PC-3 (cell line): ENCODE measurements at regions not wholly inside any gene's neighbourhood (a gene's known extent, or its start where the extent isn't known, plus 50 kb on each side); places are given as distances from the start of the nearest gene placed in this dataset.

Source experiments
- ATAC-seq: fragments of 200-7000 bp; cut with Tn5 transposase; 2 replicates; pipeline ENCODE4 v1.9.1; 2020; ENCODE audit warnings: mild to moderate bottlenecking, moderate library complexity
- BruUV-seq: library from RNA; stranded (reverse); fragments of 400-500 nt; replicated peaks from 2 replicates; lab custom pipeline; 2021; lab: Mats Ljungman, UMichigan
- CTCF ChIA-PET: fragments of 300-600 bp; sonication (Branson Sonifier 250); formaldehyde crosslinking; loops from one replicate; lab custom pipeline; 2022; ENCODE audit warnings: antibody characterized with exemption; lab: Charles Lee
- POLR2A ChIA-PET: fragments of 300-600 bp; sonication (Branson Sonifier 250); formaldehyde crosslinking; loops from one replicate; lab custom pipeline; 2022; ENCODE audit warnings: antibody characterized with exemption; ENCODE audit not compliant: unreplicated experiment; lab: Charles Lee
- DNase-seq: peaks from one replicate; pipeline ENCODE4 v3.0.0-alpha.2; 2015
- H2AFZ ChIP-seq: fragments of 300-600 bp; sonication (generic); 2 replicates; pipeline ENCODE4 v1.6.0; 2016; ENCODE audit warnings: antibody characterized with exemption, low read length
- H3F3A ChIP-seq: fragments of 300-600 bp; sonication (generic); one replicate; pipeline ENCODE4 v1.6.0; 2017; ENCODE audit warnings: antibody characterized with exemption, low read length, control low read depth, mild to moderate bottlenecking; ENCODE audit not compliant: unreplicated experiment
- H3K27ac ChIP-seq: fragments of 300-600 bp; sonication (generic); 2 replicates; pipeline ENCODE4 v1.5.1; 2016; ENCODE audit warnings: mild to moderate bottlenecking, low read length
- H3K27me3 ChIP-seq: fragments of 300-600 bp; sonication (generic); 2 replicates; pipeline ENCODE4 v1.6.1; 2016; ENCODE audit warnings: low read length, mixed read lengths
- H3K36me3 ChIP-seq: fragments of 300-600 bp; sonication (generic); 2 replicates; pipeline ENCODE4 v1.6.1; 2016; ENCODE audit warnings: low read depth, mixed run types, low read length, mixed read lengths
- H3K4me1 ChIP-seq: fragments of 300-600 bp; sonication (generic); 2 replicates; pipeline ENCODE4 v1.5.1; 2016; ENCODE audit warnings: low read length; ENCODE audit not compliant: insufficient read depth
- H3K4me2 ChIP-seq: fragments of 300-600 bp; sonication (generic); 2 replicates; pipeline ENCODE4 v1.6.0; 2016; ENCODE audit warnings: low read length
- H3K4me3 ChIP-seq: fragments of 300-600 bp; sonication (generic); 2 replicates; pipeline ENCODE4 v1.5.1; 2016; ENCODE audit warnings: mild to moderate bottlenecking, low read length, mixed read lengths
- H3K79me2 ChIP-seq: fragments of 300-600 bp; sonication (generic); 2 replicates; pipeline ENCODE4 v1.6.1; 2017; ENCODE audit warnings: low read length, mixed read lengths
- H3K9ac ChIP-seq: fragments of 300-600 bp; sonication (generic); 2 replicates; pipeline ENCODE4 v1.6.0; 2016; ENCODE audit warnings: mild to moderate bottlenecking, low read length
- H3K9me2 ChIP-seq: fragments of 300-600 bp; sonication (generic); replicated peaks from 2 replicates; pipeline ENCODE4 v1.6.1; 2016; ENCODE audit warnings: mixed run types, low read length, mixed read lengths
- H3K9me3 ChIP-seq: fragments of 300-600 bp; sonication (generic); 2 replicates; pipeline ENCODE4 v1.6.1; 2016; ENCODE audit warnings: low read length, mixed read lengths
- H4K20me1 ChIP-seq: fragments of 300-600 bp; sonication (generic); 2 replicates; pipeline ENCODE4 v1.6.1; 2016; ENCODE audit warnings: low read length, mixed read lengths
- CTCF ChIP-seq: fragments of 300-600 bp; sonication (generic); conservative IDR thresholded peaks from 2 replicates; pipeline ENCODE4 v1.5.1; 2017; ENCODE audit warnings: antibody characterized with exemption, low read depth, mild to moderate bottlenecking, low read length
- EZH2 ChIP-seq: fragments of 300-600 bp; sonication (generic); IDR thresholded peaks from one replicate; pipeline ENCODE4 v1.6.1; 2017; ENCODE audit warnings: antibody characterized with exemption, mild to moderate bottlenecking, low read length; ENCODE audit not compliant: unreplicated experiment
- EZH2phosphoT487 ChIP-seq: fragments of 300-600 bp; sonication (generic); IDR thresholded peaks from 2 replicates; pipeline ENCODE4 v1.6.1; 2018; ENCODE audit warnings: mild to moderate bottlenecking, antibody characterized with exemption, low read length, borderline replicate concordance
- intact Hi-C: fragments of 100-400 bp; cut with micrococcal nuclease; formaldehyde crosslinking; loops from 2 replicates; pipeline ENCODE4 v1.9.0; 2023

DNA sequence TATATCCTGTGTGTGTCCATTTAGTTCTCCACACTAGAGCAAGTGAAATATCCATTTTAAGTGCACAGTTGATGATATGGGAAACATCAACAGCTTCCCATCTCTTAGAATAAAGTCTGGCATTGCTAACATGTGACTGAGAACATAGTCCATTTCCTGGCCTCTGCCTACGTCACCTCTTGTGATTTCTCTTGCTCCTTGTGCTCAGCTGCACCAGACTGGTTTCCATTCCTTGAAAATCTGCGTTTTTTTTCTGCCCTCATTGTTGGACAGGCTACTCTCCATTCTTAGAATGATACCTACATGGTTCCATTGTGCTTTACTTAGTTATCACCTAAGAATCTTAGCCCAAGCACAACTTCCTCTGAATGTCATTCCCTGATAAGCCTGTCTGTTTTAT, 851.2 kb upstream of the ID2 start:
- DNase-seq (no peak), ATAC-seq (no peak)
- POLR2A ChIA-PET: no interaction called here
- intact Hi-C loops: no loop called here
- H3K9me2 ChIP-seq: no peaks in the 10 kb centered on the region
- H3F3A ChIP-seq: no peaks in the 10 kb centered on the region
- no peaks in the 10 kb centered on the region for H3K27me3 ChIP-seq
- H3K36me3 ChIP-seq: no peaks in the 10 kb centered on the region
- TF ChIP-seq CTCF (no peak), EZH2 (no peak), EZH2phosphoT487 (no peak)
- CTCF ChIA-PET: no interaction called here
- no TSS peak for BruUV-seq
- H3K27ac ChIP-seq: no peak overlapping the region
- no peak overlapping the region for H3K9ac ChIP-seq
- H3K9me3 ChIP-seq: no peaks in the 10 kb centered on the region
- no peak overlapping the region for H2AFZ ChIP-seq
- H3K4me1 ChIP-seq: peaks cover 13% of the 10 kb centered on the region
- no peak overlapping the region for H3K4me3 ChIP-seq
- H4K20me1 ChIP-seq: no peaks in the 10 kb centered on the region
- no peak overlapping the region for H3K4me2 ChIP-seq
- H3K79me2 ChIP-seq: no peaks in the 10 kb centered on the region

GRCh38 chr2:7835151-7835550, 846.7 kb upstream of the ID2 start:
- H3K9ac ChIP-seq: no peak overlapping the region
- no peaks in the 10 kb centered on the region for H3F3A ChIP-seq
- H3K36me3 ChIP-seq: no peaks in the 10 kb centered on the region
- TF ChIP-seq EZH2 (no peak), EZH2phosphoT487 (no peak), CTCF (no peak)
- no peaks in the 10 kb centered on the region for H3K9me2 ChIP-seq
- H4K20me1 ChIP-seq: no peaks in the 10 kb centered on the region
- H3K27ac ChIP-seq: no peak overlapping the region
- ChIA-PET CTCF (no interaction called here), POLR2A (no interaction called here)
- ATAC-seq (no peak), DNase-seq (no peak)
- no peak overlapping the region for H3K4me3 ChIP-seq
- peaks cover 7% of the 10 kb centered on the region; the same call in 1 of the 2 replicates for H3K4me1 ChIP-seq
- H3K79me2 ChIP-seq: no peaks in the 10 kb centered on the region
- BruUV-seq: no TSS peak
- H3K4me2 ChIP-seq: no peak overlapping the region
- no peaks in the 10 kb centered on the region for H3K9me3 ChIP-seq
- H3K27me3 ChIP-seq: no peaks in the 10 kb centered on the region
- no peak overlapping the region for H2AFZ ChIP-seq
- intact Hi-C loops: no loop called here

DNA sequence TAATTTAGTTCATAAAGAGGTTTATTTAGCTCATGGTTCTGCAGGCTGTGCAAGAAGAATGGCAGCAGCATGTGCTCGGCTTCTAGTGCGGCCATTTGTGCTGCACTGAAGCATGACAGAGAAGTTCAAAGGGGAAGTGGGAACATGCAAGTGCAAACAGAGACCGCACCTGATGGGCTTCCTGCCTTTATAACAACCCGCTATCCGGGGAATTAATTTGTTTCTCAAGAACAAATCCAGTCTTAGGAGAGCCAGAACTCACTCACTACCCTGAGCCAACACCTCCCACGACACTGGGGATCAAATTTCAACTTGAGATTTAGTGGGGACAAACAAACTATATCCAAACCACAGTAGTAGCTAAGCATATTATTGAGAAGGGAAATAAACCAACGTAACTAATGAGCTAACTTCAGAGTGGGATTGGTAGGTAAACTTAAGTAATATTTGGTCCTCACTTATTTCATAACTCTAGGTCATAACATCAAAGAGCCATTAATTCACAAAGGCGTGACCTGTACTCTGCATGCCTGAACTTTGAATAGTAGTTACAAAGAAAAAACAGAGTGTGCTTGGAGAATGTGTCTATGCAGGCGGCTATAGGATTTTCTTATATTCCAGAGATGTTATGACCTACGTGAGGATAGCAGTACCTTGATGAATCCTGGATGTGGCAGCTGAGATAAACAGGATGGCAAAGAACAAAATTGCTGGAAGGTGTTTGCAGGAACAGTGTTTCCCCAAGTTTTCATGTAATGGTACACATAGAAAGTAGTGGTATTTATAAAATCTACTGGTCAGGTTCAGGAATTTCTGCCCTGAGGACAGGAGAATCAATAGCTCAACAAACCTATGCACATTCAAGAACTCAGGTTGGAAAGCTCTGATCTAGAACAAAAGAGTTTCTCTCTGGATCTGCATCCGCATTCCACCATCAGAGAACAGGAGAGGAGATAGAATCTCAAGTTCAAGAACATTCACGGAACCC, 845.9 kb upstream of the ID2 start:
- H3K27ac ChIP-seq: no peak overlapping the region
- no peak overlapping the region for H2AFZ ChIP-seq
- peaks cover 7% of the 10 kb centered on the region; the same call in 1 of the 2 replicates for H3K4me1 ChIP-seq
- H3K9ac ChIP-seq: no peak overlapping the region
- no peak overlapping the region for H3K4me2 ChIP-seq
- no peak for DNase-seq
- BruUV-seq: no TSS peak
- H3K9me2 ChIP-seq: no peaks in the 10 kb centered on the region
- no peak overlapping the region for H3K4me3 ChIP-seq
- no peaks in the 10 kb centered on the region for H3K27me3 ChIP-seq
- no peak for TF ChIP-seq EZH2
- no peak for TF ChIP-seq EZH2phosphoT487
- TF ChIP-seq CTCF: no peak
- H3F3A ChIP-seq: no peaks in the 10 kb centered on the region
- H3K9me3 ChIP-seq: no peaks in the 10 kb centered on the region
- no peaks in the 10 kb centered on the region for H3K36me3 ChIP-seq
- no peaks in the 10 kb centered on the region for H4K20me1 ChIP-seq
- intact Hi-C loops: no loop called here
- POLR2A ChIA-PET: no interaction called here
- no peak; the same call in 1 of the 2 replicates for ATAC-seq
- CTCF ChIA-PET: no interaction called here
- no peaks in the 10 kb centered on the region for H3K79me2 ChIP-seq
